ENCODE measurements at regions not wholly inside any gene's neighbourhood (a gene's known extent, or its start where the extent isn't known, plus 50 kb on each side); places are given as distances from the start of the nearest gene placed in this dataset.

DNA sequence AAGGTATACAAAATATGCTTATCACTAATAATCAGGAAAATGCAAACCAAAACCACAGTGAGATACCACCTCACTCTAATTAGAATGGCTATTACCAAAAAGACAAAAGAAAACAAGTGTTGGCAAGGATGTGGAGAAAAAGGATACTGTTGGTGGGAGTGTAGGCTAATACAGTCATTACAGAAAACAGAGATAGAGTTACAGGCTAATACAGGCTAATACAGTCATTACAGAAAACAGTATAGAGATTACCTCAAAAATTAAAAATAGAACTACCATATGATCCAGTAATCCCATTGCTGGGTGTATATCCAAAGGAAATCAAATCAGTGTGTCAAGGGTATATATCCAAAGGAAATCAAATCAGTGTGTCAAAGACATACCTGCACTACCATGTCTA, 238.4 kb downstream of the PLPP3 start:
- no peak for DNase-seq

DNA sequence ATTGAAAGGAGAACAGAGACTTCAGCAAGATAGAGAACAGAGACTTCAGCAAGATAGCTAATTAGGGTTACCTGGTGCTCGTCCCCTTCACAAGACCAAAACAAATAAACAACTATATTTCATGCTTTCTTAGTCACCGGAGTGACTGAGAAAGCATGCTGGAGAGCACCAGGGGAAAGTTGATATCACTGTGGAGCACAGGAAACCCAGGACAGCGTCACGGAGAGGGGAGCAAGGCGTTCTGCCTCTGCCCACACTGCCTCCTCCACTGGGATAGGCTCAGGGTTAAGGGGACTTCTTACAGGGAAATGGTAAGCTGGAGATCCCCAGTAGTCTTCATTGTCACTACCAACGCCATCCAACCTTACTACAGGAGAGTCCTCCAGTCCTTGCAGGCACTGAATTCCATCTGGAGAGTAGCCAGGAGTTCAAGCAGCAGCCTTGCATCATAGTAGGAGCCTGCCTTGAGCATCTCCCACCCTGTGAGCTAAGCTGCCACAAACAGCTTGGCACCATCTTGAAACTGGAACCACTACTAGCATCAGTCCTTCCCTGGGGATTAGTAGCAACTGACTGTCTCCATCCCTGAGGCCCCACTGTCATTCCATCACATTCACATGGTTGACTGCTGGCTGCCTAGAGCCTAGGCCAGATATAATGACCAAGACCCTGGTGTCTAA, 239.4 kb downstream of the PLPP3 start:
- no peak for DNase-seq

GRCh38 chr1:56339093-56339492, 240.3 kb downstream of the PLPP3 start:
- no peak for DNase-seq

GRCh38 chr1:56336982-56337381, 242.4 kb downstream of the PLPP3 start:
- DNase-seq = no peak

GRCh38 chr1:56335394-56335793, 244.0 kb downstream of the PLPP3 start:
- DNase-seq = no peak

DNA sequence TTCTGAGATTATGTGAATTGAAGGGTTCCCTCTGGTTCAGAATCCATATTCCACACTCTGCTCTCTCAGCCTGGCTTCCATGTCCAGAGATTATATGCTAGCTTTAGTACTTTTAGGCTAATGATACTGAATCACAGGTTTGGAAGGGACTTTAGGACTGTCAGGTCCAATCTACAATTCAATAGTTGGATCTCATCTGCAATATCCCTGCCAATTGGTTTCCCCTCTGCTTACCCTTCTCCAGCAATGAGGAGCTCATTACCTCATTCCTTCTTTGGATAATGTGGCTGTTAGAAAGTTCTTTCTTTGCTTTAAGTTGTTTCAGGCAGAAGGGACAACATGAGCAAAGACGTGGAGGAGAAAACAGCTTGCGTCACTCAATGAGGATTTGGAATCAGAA, 245.3 kb downstream of the PLPP3 start:
- DNase-seq = no peak

DNA sequence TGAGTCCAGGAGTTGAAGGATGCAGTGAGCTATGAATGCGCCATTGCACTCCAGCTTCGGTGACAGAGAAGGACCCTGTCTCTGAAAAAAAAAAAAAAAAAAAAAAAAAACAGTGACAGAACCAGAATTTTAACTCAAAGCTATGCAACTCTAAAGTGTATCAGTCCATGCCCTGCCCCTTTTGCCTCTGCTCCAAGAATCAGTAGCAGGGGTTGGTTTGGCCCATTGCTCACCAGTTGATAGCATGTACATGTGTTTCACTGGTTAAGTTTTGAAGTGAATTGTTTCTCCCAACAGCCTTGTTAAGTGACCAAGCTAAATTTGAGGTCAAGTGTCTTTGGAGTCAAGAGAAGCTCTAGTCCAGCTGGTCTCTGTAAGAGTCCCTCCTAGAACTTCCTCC, 245.9 kb downstream of the PLPP3 start:
- DNase-seq = no peak

GRCh38 chr1:56331892-56332567, 247.3 kb downstream of the PLPP3 start:
- no peak for DNase-seq

- no peak for DNase-seq
These were observed 248.0 kb downstream of the PLPP3 start for GRCh38 chr1:56331207-56331891.

DNA sequence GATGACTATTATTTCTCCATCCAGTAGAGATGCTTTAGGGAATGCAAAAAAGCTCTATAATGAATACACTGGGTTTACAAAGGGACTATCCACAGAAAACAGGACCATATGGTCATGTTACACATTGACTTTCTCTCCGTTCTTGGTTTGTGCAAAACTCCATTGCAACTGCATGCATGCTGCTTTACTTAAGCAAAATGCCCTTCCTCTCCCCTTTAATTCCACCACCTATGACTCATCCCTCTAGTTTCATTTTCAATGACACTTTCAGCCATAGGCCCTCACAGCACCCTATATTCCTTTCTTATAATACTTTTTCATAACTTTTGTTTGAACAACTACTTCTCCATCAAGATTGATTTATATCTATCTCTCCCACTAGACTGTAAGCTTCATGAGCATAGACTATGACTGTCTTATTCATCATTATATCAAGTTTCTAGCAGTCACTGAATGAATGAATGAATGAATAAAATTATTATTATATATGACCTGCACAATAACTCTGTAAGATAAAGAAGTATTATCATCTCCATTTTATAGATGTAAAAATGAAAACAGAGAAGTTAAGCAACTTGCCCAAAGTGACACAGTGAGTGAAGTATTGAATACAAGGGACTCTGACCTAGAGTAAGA, 248.9 kb downstream of the PLPP3 start:
- DNase-seq = peak; percentile 53

- DNase-seq = no peak
These were observed 249.4 kb downstream of the PLPP3 start for GRCh38 chr1:56329970-56330369.

GRCh38 chr1:56327195-56327594, 252.2 kb downstream of the PLPP3 start:
- DNase-seq = no peak

GRCh38 chr1:56326056-56326455, 253.3 kb downstream of the PLPP3 start:
- no peak for DNase-seq

DNA sequence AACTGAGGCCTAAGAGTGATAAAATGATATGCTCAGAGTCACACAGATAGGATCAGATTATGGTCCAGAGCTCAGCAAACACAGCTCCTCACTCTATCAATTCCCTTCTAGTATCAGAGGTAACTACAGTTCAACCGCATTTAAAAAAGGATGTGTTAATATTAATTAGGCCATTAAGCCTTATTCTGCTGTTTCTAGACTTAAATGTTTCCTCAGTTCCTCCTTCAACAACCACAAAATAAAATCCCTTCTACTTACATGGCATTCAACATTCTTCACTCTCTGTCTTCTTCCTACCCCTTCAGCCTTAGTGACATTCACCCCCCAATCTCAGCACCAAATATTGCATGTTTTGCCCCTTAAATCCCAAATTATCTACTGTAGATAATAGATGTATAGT, 254.9 kb downstream of the PLPP3 start:
- no peak for DNase-seq

- DNase-seq = no peak
These were observed 257.2 kb downstream of the PLPP3 start for GRCh38 chr1:56322211-56322610.

- no peak for DNase-seq
These were observed 258.2 kb downstream of the PLPP3 start for GRCh38 chr1:56321150-56321490.

- no peak for DNase-seq
These were observed 258.8 kb downstream of the PLPP3 start for GRCh38 chr1:56320464-56321149.

GRCh38 chr1:56317722-56318121, 261.6 kb downstream of the PLPP3 start:
- DNase-seq = no peak

DNA sequence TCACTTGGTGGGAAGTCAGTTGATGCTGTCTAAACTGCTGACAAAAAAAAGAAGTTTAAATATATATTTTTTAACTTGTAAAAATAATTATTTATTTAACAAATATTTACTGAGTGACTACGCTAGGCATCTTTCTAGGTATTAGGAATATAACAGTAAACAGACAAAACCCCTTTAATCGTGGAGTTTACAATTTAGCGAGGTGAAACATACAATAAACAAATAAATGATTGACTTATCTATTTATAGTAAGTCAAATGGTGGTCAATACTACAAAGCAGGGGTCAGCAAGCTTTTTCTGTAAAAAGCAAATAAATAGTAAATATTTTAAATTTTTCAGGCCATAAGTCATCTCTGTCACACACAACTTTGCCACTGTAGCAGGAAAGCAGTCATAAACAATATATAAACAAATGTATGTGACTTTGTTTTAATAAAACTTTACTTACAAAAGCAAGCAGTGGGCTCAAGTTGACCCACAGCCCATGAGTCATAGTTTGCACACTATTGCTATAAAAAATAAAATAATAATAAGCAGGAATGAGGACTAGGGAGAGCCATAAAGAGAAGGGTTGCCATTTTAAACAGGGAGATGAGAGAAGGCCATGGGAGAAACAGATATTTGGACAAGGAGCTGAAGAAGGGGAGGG, 263.9 kb downstream of the PLPP3 start:
- no peak for DNase-seq

- no peak for DNase-seq
These were observed 265.8 kb downstream of the PLPP3 start for GRCh38 chr1:56313560-56313959.

- DNase-seq = no peak
These were observed 267.6 kb downstream of the PLPP3 start for GRCh38 chr1:56311766-56312165.

DNA sequence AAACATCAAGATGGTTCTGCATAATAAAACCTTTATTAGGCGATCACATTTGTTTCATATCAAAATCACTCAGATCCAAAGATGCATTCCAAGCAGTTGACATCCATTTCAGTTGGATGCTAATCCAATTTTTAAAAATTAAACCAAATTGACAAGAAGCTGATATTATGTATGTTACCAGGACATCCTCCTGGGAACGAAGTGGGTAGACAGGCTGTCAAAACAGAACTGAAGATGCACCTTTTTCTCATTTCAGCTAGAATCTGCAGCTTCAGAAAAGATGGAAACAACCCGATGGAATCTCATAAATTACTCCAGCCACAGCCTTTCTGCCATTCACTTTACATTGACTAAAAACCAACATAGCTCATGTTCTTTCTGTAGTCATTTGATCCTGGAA, 268.4 kb downstream of the PLPP3 start:
- DNase-seq = no peak

DNA sequence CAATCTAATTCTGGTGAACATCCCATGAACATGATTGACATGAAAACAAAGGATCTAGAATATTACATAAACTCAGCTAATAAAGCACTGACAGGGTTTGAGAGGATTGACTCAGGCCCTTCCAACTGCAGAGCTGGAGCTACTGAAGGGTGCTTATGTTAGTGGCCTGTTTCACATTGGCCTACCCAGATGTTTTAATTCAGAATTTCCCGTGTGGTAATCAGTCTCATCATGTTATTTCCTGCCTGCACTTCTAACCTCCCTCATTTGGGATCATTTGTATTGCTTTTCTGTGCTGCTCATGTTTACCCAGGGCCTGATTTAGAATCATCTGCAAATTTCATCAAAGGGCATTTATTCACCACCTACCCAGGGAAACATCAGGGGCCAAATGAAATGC, 270.3 kb downstream of the PLPP3 start:
- no peak for DNase-seq
